Loucy (cell line): ENCODE measurements at regions not wholly inside any gene's neighbourhood (a gene's known extent, or its start where the extent isn't known, plus 50 kb on each side); places are given as distances from the start of the nearest gene placed in this dataset.

Source experiments
- CTCF ChIP-seq: fragments of 200-600 bp; sonication (generic); conservative IDR thresholded peaks from 2 replicates; pipeline ENCODE4 v1.5.1; 2014; ENCODE audit warnings: mild to moderate bottlenecking, antibody characterized with exemption, low read length
- EZH2phosphoT487 ChIP-seq: fragments of 200-600 bp; IDR thresholded peaks from 2 replicates; pipeline ENCODE4 v1.6.1; 2018; ENCODE audit warnings: antibody characterized with exemption, mild to moderate bottlenecking, moderate library complexity, borderline replicate concordance

GRCh38 chr11:86893235-86893634 lies 62.0 kb downstream of the FZD4 start:
- TF ChIP-seq CTCF (no peak), EZH2phosphoT487 (no peak)
